Stimulated activated CD8-positive, alpha-beta memory T cell treated with anti-CD3 and anti-CD28 coated beads, Interleukin-7, amount 100 ng/mL, for 4 hours (primary cell): ENCODE measurements at regions not wholly inside any gene's neighbourhood (a gene's known extent, or its start where the extent isn't known, plus 50 kb on each side); places are given as distances from the start of the nearest gene placed in this dataset.

Source experiments
- DNase-seq, 2 donors: peaks; one replicate each; pipeline ENCODE4 v3.0.0-alpha.2; 2020; ENCODE audit warnings: low read depth in 2 of 2

DNA sequence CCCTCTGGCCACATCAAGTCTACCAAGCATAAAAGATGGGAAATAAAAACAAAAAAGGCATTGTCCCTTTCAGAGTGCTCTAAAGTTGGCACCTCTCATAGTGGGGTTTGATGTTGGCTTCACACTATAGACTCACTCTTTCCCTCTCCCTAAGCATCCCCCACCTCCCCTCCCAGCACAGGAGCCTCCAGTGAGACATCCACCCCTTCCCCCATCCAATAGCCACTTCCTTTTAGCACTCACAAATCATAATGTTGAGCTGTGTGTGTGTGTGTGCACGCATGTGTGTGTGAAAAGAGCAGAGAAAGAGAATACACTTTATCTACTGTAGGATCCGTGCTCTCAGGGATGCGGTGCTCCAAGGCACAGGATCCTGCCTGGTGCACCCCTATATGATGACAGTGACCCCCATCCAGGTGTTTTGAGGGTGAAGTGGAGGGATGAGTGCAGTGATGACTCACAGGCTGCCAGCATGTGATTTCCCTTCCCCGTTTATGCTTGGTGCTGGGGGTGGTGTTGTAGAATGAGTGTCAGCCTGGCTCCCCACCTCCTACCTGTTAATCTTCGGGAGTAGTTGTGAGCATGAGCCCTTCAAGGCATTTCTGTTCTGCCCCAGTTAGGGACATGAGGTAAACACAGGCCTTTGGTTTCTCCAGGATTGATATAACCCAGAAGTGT, 235.2 kb upstream of the B3GAT1 start:
- no peak for DNase-seq

DNA sequence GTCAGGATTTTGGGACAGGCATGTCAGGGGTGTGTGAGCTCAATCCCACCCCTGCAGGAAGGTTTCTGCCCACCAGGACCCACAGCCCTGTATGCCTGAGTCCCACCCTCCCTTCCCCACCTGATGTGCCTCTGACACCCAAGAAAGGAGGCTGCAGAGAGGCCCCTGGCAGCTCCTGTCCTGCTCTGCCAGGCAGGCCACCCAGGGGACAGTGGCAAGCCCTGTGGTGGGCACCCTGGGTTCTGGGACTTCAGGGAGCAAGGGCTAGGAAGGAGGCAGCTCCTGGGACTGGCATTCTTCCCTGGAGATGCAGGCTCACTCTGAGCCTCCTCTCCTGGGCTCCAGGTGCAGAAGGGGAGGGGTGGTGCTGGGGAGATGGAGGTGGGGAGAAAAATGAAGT, 234.5 kb upstream of the B3GAT1 start:
- DNase-seq = no peak

- no peak for DNase-seq
Measured at GRCh38 chr11:134645576-134645975, 233.5 kb upstream of the B3GAT1 start.

DNA sequence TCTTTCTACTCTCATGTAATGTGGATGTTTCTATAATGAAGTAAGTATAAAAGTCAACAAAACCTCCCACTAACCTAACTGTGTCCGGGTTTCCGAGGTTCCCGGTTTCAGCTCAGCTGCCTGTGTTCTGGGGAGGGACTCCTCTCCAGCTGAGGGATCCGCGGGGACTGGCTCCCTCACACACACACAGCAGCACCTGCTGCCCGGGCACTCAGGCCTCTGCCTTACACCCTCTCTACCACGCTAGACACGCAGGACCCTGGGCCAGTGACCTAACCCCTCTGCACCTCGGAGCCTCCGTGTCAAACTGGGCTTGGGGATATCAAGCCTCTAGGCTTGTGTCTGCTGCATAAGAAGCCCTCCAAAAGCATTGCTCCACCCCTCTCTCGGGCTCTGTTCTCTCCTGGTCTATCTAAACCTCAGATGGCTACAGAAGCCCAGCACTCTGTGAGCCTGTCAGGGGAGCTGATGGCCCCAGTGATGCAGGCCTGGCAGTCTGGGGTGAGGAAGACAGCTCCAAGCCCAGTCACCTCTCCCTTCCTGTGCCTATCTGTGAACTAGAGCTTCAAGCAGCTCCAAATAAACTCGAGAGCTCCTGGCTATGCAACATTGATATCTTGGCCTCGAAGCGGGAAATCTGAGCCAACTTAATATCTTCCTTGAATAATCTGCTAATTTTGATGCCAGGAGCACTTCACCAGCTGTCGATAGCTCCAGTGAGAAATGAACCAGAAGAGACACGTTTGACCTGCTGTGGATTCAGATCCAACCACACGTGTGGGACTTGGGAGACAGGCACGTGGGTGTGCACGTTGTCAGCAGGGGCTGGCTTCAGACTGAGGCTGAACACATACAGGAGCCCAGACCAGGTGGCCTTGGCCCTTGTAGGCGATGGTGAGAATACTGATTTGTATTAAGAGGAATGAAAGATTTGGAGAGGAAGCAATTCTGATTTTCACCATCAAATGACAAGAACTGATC, 232.7 kb upstream of the B3GAT1 start:
- DNase-seq = no peak

DNA sequence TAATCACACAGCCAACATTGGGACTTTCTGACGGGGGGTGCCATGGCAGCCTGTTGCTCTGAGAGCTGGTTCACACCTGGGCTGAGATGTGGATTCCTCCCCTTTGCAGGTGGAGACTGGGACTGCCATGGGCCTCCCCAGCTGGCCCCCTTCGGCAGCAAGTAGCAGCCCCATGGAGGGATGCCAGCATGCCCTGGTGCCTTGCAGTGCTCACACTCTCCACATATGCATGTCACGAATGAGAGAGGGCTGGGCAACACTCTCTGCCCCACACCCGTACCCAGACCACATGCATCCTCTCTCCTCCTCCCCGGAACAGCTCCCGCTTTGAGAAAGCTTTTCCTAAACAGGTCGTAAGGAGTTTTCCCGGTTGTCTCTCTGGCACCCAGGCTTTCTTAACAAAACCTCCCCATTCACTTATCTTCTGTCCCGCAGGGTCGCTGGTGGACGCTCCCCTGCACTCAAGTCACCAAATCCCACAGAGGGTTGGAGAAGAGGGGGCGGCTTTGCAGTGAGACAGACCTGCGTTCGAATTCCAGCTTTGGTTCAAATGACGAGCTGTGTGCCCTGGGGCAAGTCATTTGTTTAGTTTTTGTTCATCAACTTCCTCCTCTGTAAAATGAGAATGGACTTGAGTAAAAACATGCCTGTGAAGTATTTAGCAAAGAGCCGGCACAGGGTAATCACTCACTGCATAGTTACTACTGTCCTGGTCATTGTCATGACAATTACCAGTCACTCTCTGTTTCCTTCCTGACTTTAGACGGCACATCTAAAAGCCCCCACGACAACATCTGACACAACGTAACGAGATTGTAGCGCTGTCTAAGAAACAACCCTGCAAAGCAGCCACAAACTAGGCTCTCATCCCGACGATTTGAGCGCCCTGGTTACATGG, 231.3 kb upstream of the B3GAT1 start:
- no peak for DNase-seq

GRCh38 chr11:134642206-134642605, 230.2 kb upstream of the B3GAT1 start:
- no peak for DNase-seq

- no peak for DNase-seq
Measured at GRCh38 chr11:134640971-134641968, 229.2 kb upstream of the B3GAT1 start.

- no peak for DNase-seq
Measured at GRCh38 chr11:134640536-134640935, 228.5 kb upstream of the B3GAT1 start.

DNA sequence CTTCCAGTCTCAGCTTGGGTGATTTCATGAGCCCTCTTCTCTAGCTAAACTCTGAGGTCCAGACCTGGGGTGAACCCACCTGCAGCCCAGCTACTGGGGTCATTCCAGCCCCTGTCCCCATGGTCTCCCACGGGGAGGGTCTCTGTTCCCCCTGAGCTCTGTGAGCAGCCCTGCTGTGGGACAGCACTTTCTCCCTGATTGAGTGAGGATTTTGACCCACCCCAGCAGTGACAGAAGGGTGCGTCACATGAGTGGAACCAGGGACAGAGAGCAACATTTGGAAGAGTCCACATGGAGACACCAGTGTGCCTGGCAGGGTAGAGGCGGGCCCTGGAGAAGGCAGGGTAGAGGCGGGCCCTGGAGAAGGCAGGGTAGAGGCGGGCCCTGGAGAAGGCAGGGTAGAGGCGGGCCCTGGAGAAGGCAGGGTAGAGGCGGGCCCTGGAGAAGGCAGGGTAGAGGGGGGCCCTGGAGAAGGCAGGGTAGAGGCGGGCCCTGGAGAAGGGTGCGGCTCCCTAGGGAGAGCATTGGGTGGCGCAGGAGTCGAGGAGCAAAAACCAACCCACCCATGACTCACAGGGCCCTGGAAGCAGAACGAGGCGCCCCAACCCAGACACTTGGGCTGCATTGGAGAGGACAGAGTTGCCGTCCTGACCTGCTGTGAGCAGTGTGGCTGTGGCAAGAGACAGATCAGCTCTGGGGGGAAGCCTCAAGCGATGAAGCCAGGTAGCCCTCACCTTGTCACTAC, 227.7 kb upstream of the B3GAT1 start:
- DNase-seq = no peak

GRCh38 chr11:134638796-134639430, 226.9 kb upstream of the B3GAT1 start:
- no peak for DNase-seq

DNA sequence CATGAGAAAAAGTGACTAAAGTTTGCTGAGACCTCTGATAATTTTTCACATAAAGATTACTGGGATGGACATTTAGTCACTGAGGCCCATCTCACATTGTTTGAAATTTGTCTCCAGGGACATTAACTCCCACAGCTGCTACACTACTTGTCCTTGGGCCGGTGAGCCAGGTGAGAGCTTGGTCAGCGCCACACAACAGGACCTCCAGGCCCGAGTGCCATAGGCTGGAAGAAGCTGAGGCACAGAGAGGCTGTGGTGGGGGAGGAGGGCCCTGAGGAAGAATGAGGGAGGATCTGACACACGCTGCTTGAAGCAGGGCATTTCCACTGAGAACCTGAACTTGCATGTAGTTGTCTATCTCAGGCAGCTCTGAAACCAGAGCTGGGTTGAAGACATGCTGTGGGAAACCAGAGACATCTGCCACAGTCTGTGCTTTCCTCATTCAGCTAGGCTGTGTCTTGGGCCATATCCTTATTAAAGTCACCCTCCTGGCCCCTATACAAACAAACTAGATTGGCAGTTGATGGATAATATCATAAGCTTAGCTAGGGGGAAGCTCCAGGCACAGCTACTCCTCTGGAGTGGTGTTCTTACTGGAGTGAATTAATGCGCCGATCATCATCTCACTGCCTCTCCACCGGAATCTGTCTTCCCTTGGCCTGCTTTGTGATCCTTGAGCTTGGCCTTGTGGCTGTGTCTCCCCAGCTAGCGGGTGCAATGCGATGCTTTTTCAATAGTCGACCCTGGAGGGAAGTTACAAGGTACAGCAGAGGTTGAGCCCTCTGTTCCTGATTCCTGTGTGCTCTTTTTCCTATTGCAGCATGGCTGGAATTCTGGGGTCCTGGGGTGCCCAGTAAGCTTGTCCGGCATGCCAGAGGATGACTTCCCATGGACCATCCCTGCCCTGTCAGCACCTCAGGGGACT, 225.3 kb upstream of the B3GAT1 start:
- DNase-seq = no peak

GRCh38 chr11:134636071-134636470, 224.0 kb upstream of the B3GAT1 start:
- no peak for DNase-seq

GRCh38 chr11:134634897-134635831, 223.1 kb upstream of the B3GAT1 start:
- no peak for DNase-seq

GRCh38 chr11:134633276-134633675, 221.2 kb upstream of the B3GAT1 start:
- DNase-seq = no peak

DNA sequence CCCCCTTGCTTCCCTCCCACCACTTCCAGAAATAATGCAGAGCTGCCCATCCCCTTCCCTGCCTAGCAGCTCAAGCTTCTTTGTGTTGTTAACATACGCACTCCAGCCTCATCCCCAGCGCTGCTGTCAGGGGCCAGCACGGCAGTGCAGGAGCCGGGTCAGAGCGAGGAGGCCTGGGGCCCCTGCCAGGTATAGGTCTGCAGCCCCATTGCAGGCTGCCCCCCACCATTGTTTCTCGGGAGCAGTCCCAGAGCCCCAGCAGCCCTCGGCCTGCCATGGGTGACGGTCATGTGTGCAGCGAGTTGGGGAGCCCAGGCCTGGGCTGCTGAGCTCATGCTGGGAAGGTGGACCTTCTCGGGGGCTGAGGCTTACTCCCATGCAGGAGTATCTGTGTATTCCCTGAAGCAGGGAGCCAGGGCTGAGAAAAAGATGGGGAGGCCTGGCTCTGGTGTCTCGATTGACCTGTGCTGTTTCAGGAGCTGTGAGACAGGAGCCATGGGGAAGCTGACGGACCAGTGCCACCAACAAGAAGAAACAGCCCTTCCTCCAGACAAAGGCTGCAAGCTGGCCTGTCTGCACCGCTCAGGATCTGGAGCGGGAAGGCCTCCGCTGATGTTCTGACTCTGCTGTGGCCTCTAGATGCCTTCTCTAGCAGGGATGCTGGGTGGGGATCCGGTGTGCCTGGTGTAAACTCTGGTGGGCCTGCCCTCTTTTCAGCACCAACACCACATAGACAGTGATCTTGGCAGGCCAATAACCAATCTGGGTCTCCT, 220.5 kb upstream of the B3GAT1 start:
- no peak for DNase-seq

- no peak for DNase-seq
Measured at GRCh38 chr11:134630861-134631260, 218.8 kb upstream of the B3GAT1 start.

- no peak for DNase-seq
Measured at GRCh38 chr11:134628426-134628825, 216.4 kb upstream of the B3GAT1 start.
